NT2/D1 (cell line): ENCODE measurements at regions not wholly inside any gene's neighbourhood (a gene's known extent, or its start where the extent isn't known, plus 50 kb on each side); places are given as distances from the start of the nearest gene placed in this dataset.

ENCODE experiments used
- SUZ12 ChIP-seq: IDR thresholded peaks from 2 replicates; pipeline ENCODE4 v1.6.1; 2011; ENCODE audit not compliant: insufficient read length, insufficient read depth; ENCODE audit errors: extremely low read depth
- YY1 ChIP-seq: IDR thresholded peaks from 2 replicates; pipeline ENCODE4 v1.6.1; 2011; ENCODE audit not compliant: insufficient read length, insufficient read depth
- ZNF274 ChIP-seq: IDR thresholded peaks from 2 replicates; pipeline ENCODE4 v1.6.1; 2011; ENCODE audit warnings: mild to moderate bottlenecking, low read depth, low read length

DNA sequence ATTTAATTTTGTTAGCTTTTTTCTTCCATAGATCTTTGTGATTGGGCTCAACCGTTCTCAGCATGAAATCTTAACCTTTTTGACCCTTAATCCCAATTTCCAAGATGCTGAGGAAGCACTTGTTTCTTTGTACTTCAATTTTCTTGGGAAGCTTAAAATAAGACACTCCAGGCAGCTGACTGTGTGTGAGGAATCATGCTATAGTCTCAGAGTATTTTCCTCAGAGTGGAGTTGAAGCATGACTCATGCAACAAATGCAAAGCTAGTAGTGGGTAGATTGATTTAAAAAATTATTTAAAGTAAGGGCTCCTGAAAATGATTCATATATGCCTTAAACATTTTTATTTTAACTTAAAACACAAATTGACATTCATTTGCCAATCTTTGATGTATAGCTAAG lies 168.7 kb downstream of the BTBD3 start:
- TF ChIP-seq ZNF274 = no peak
- no peak for TF ChIP-seq YY1
- no peak for TF ChIP-seq SUZ12
